H1 (cell line): ENCODE measurements at regions not wholly inside any gene's neighbourhood (a gene's known extent, or its start where the extent isn't known, plus 50 kb on each side); places are given as distances from the start of the nearest gene placed in this dataset.

Experiments used
- CTCF ChIA-PET: fragments of 300-600 bp; sonication (Branson Sonifier 250); formaldehyde crosslinking; loops from one replicate; lab custom pipeline; 2021; ENCODE audit not compliant: partially characterized antibody; lab: Charles Lee
- POLR2A ChIA-PET: fragments of 300-600 bp; sonication (Branson Sonifier 250); formaldehyde crosslinking; loops from one replicate; lab custom pipeline; 2021; ENCODE audit warnings: inconsistent platforms; ENCODE audit not compliant: partially characterized antibody; lab: Charles Lee
- DNase-seq, 2 experiments: peaks; one replicate each; pipeline versions ENCODE4 v3.0.0 to v3.0.0-alpha.2; 2010 to 2022; ENCODE audit warnings: low spot score in 2 of 2, low read depth in 1 of 2, mixed read lengths in 1 of 2
- FAIRE-seq: peaks from 2 replicates; lab custom pipeline; 2011; peaks lifted over from hg19 to GRCh38; lab: Jason Lieb, UNC
- H2AFZ ChIP-seq: 2 replicates; pipeline ENCODE4 v1.8.1; 2012; ENCODE audit warnings: low read length, inconsistent platforms
- H2AK5ac ChIP-seq: 2 replicates; pipeline ENCODE4 v1.6.1; 2013; ENCODE audit warnings: low read depth, low read length
- H2BK120ac ChIP-seq: replicated peaks from 2 replicates; pipeline ENCODE3; 2013; ENCODE audit warnings: low read depth, low read length, inconsistent platforms
- H2BK12ac ChIP-seq: 2 replicates; pipeline ENCODE4 v1.6.1; 2013; ENCODE audit warnings: low read depth, low read length
- H2BK15ac ChIP-seq: 2 replicates; pipeline ENCODE4 v1.6.1; 2013; ENCODE audit warnings: low read length
- H2BK20ac ChIP-seq: 2 replicates; pipeline ENCODE4 v1.6.1; 2013; ENCODE audit warnings: low read length
- H2BK5ac ChIP-seq: 2 replicates; pipeline ENCODE4 v1.6.1; 2013; ENCODE audit warnings: low read depth, low read length
- H3K14ac ChIP-seq: 2 replicates; pipeline ENCODE4 v1.6.1; 2013; ENCODE audit warnings: inconsistent platforms; ENCODE audit not compliant: insufficient read length
- H3K18ac ChIP-seq: 2 replicates; pipeline ENCODE4 v1.6.1; 2013; ENCODE audit warnings: low read length; ENCODE audit errors: extremely low read depth
- H3K23ac ChIP-seq: 2 replicates; pipeline ENCODE4 v1.6.1; 2013; ENCODE audit warnings: inconsistent platforms; ENCODE audit not compliant: insufficient read length
- H3K23me2 ChIP-seq: 2 replicates; pipeline ENCODE4 v1.6.1; 2013; ENCODE audit warnings: low read depth, low read length
- H3K27ac ChIP-seq: 2 replicates; pipeline ENCODE4 v1.6.1; 2011; ENCODE audit warnings: low read depth, low read length, inconsistent platforms
- H3K27me3 ChIP-seq, 4 experiments: replicated peaks in 1 of 4; 1 replicate in 1 of 4; 2 replicates in 3 of 4; pipeline versions ENCODE4 v1.6.1 to v1.8.1; 2011 to 2013; ENCODE audit warnings: low read length in 3 of 4, mild to moderate bottlenecking in 3 of 4, inconsistent platforms in 2 of 4, mixed read lengths in 2 of 4, moderate library complexity in 1 of 4; ENCODE audit not compliant: control insufficient read depth in 3 of 4, insufficient read depth in 3 of 4; ENCODE audit errors: extremely low read depth in 1 of 4
- H3K36me3 ChIP-seq, 4 experiments: 2 replicates each; pipeline versions ENCODE4 v1.6.1 to v1.8.1; 2011 to 2013; ENCODE audit warnings: mild to moderate bottlenecking in 4 of 4, low read length in 3 of 4, moderate library complexity in 2 of 4, control low read depth in 1 of 4, inconsistent platforms in 1 of 4; ENCODE audit not compliant: insufficient read depth in 4 of 4, control insufficient read depth in 2 of 4
- H3K4ac ChIP-seq: replicated peaks from 2 replicates; pipeline ENCODE3; 2013; ENCODE audit warnings: low read length, low read depth, mixed read lengths, inconsistent platforms; ENCODE audit not compliant: insufficient read length
- H3K4me1 ChIP-seq, 4 experiments: replicated peaks in 1 of 4; 1 replicate in 1 of 4; 2 replicates in 3 of 4; pipeline versions ENCODE4 v1.6.1 to v1.8.1; 2011 to 2013; ENCODE audit warnings: low read length in 3 of 4, inconsistent platforms in 2 of 4, mixed read lengths in 1 of 4; ENCODE audit not compliant: insufficient read depth in 4 of 4, control insufficient read depth in 3 of 4
- H3K4me2 ChIP-seq, 2 experiments: 2 replicates each; pipeline versions ENCODE4 v1.6.1 to v1.8.1; 2011 to 2013; ENCODE audit warnings: low read depth in 2 of 2, low read length in 2 of 2, control low read depth in 1 of 2, inconsistent platforms in 1 of 2, mild to moderate bottlenecking in 1 of 2; ENCODE audit not compliant: insufficient read depth in 1 of 2
- H3K4me3 ChIP-seq, 4 experiments: fragments of 200-600, 300-600 bp in 1 of 4; sonication (generic), shearing (Covaris generic), sonication (Bioruptor Twin) in 1 of 4; 2 replicates each; pipeline versions ENCODE4 v1.5.1 to v1.8.1; 2011 to 2016; ENCODE audit warnings: low read length in 4 of 4, low read depth in 3 of 4, control low read depth in 2 of 4, inconsistent platforms in 2 of 4, mild to moderate bottlenecking in 2 of 4, mixed read lengths in 1 of 4, moderate library complexity in 1 of 4; ENCODE audit not compliant: insufficient read depth in 2 of 4; ENCODE audit errors: extremely low read depth in 1 of 4
- H3K56ac ChIP-seq: replicated peaks from 2 replicates; pipeline ENCODE3; 2013; ENCODE audit warnings: low read depth, mild to moderate bottlenecking, mixed read lengths, low read length, inconsistent platforms; ENCODE audit not compliant: insufficient read length
- H3K79me1 ChIP-seq: 2 replicates; pipeline ENCODE4 v1.6.1; 2013; ENCODE audit warnings: low read depth, low read length, control low read depth
- H3K79me2 ChIP-seq, 2 experiments: 2 replicates each; pipeline versions ENCODE4 v1.6.1 to v1.8.1; 2012 to 2013; ENCODE audit warnings: low read length in 2 of 2, mild to moderate bottlenecking in 2 of 2, inconsistent platforms in 1 of 2; ENCODE audit not compliant: insufficient read depth in 2 of 2, control insufficient read depth in 1 of 2
- H3K9ac ChIP-seq, 4 experiments: replicated peaks in 1 of 4; 1 replicate in 1 of 4; 2 replicates in 3 of 4; pipeline versions ENCODE4 v1.6.1 to v1.8.1; 2011 to 2013; ENCODE audit warnings: low read depth in 3 of 4, low read length in 3 of 4, control low read depth in 2 of 4, mild to moderate bottlenecking in 2 of 4, moderate library complexity in 2 of 4, inconsistent platforms in 1 of 4; ENCODE audit errors: extremely low read depth in 1 of 4
- H3K9me3 ChIP-seq, 2 experiments: 2 replicates each; pipeline versions ENCODE4 v1.6.1 to v1.8.1; 2012 to 2013; ENCODE audit warnings: mild to moderate bottlenecking in 2 of 2, moderate library complexity in 2 of 2, control low read depth in 1 of 2, inconsistent platforms in 1 of 2, low read depth in 1 of 2, low read length in 1 of 2, mixed read lengths in 1 of 2; ENCODE audit not compliant: insufficient read depth in 2 of 2
- H4K20me1 ChIP-seq, 2 experiments: replicated peaks in 1 of 2; 2 replicates each; pipeline versions ENCODE3 to v1.8.1; 2011 to 2013; ENCODE audit warnings: inconsistent platforms in 2 of 2, low read length in 2 of 2, mild to moderate bottlenecking in 1 of 2; ENCODE audit not compliant: insufficient read depth in 2 of 2, control insufficient read depth in 1 of 2
- H4K5ac ChIP-seq: 2 replicates; pipeline ENCODE4 v1.6.1; 2013; ENCODE audit warnings: low read length, low read depth, mixed read lengths, inconsistent platforms; ENCODE audit not compliant: insufficient read length
- H4K8ac ChIP-seq: 2 replicates; pipeline ENCODE4 v1.8.0; 2013; ENCODE audit warnings: mild to moderate bottlenecking, moderate library complexity, low read length, inconsistent platforms; ENCODE audit not compliant: insufficient read depth; ENCODE audit errors: extremely low read depth
- H4K91ac ChIP-seq: replicated peaks from 2 replicates; pipeline ENCODE3; 2013; ENCODE audit warnings: low read length, mixed read lengths, inconsistent platforms; ENCODE audit not compliant: insufficient read length
- CHD1 ChIP-seq: IDR thresholded peaks from 2 replicates; pipeline ENCODE4 v1.6.1; 2012; ENCODE audit warnings: low read depth, low read length, improper control_type of control experiment
- FOSL1 ChIP-seq: IDR thresholded peaks from 2 replicates; pipeline ENCODE4 v1.6.1; 2011; ENCODE audit warnings: mild to moderate bottlenecking, low read depth, low read length, moderate library complexity; ENCODE audit not compliant: insufficient read depth
- GABPA ChIP-seq: IDR thresholded peaks from 2 replicates; pipeline ENCODE4 v1.6.1; 2011; ENCODE audit warnings: mild to moderate bottlenecking, low read length, moderate library complexity, borderline replicate concordance; ENCODE audit not compliant: insufficient read depth
- GTF2F1 ChIP-seq: IDR thresholded peaks from 2 replicates; pipeline ENCODE4 v1.6.1; 2012; ENCODE audit warnings: low read depth, low read length, improper control_type of control experiment, borderline replicate concordance
- HDAC6 ChIP-seq: IDR thresholded peaks from one replicate; pipeline ENCODE4 v1.7.1; 2012; ENCODE audit warnings: low read depth, mild to moderate bottlenecking, inconsistent platforms, low read length, moderate library complexity
- KDM1A ChIP-seq: fragments of 200-600, 300-600 bp; sonication (generic); IDR thresholded peaks from 2 replicates; pipeline ENCODE4 v1.7.1; 2016; ENCODE audit warnings: mild to moderate bottlenecking, low read length, borderline replicate concordance
- MAFK ChIP-seq: IDR thresholded peaks from 2 replicates; pipeline ENCODE4 v1.6.1; 2012; ENCODE audit warnings: low read depth, mild to moderate bottlenecking, improper control_type of control experiment, low read length
- NANOG ChIP-seq: IDR thresholded peaks from 2 replicates; pipeline ENCODE4 v1.6.1; 2011; ENCODE audit warnings: low read length, low read depth, mild to moderate bottlenecking, inconsistent platforms; ENCODE audit not compliant: insufficient read depth, poor library complexity, severe bottlenecking
- RBBP5 ChIP-seq: IDR thresholded peaks from 2 replicates; pipeline ENCODE4 v1.7.1; 2012; ENCODE audit warnings: low read depth, mild to moderate bottlenecking, inconsistent platforms, low read length, moderate library complexity, borderline replicate concordance
- SP1 ChIP-seq: IDR thresholded peaks from 2 replicates; pipeline ENCODE4 v1.6.1; 2011; ENCODE audit warnings: low read depth, low read length
- SP4 ChIP-seq: IDR thresholded peaks from 2 replicates; pipeline ENCODE4 v1.6.1; 2012; ENCODE audit warnings: low read length, inconsistent platforms
- TEAD4 ChIP-seq: IDR thresholded peaks from 2 replicates; pipeline ENCODE4 v1.6.1; 2012; ENCODE audit warnings: low read depth, low read length, inconsistent platforms, mixed read lengths
- YY1 ChIP-seq: IDR thresholded peaks from 2 replicates; pipeline ENCODE4 v1.6.1; 2011; ENCODE audit warnings: low read depth, mild to moderate bottlenecking, low read length
- WGBS, 2 experiments: shearing (Covaris generic) in 1 of 2; methylation state at CpG; one replicate each; pipeline versions ENCODE4 v1.1.6 to v1.1.7; 2013 to 2015; ENCODE audit warnings: low lambda C conversion rate in 2 of 2, mixed read lengths in 2 of 2, inconsistent platforms in 1 of 2, low coverage in 1 of 2, missing lambda C conversion rate in 1 of 2; ENCODE audit not compliant: insufficient replicate concordance in 2 of 2, insufficient coverage in 1 of 2, insufficient read length in 1 of 2; ENCODE audit errors: extremely low coverage in 1 of 2, missing lambda C conversion rate in 1 of 2; 5-methylcytosine and 5-hydroxymethylcytosine counted together

- no peak for TF ChIP-seq SP4
- no peak for TF ChIP-seq GABPA
- no peak for TF ChIP-seq RBBP5
- TF ChIP-seq TEAD4 = no peak
- TF ChIP-seq HDAC6 = no peak
- no peak for TF ChIP-seq FOSL1
- no peak for TF ChIP-seq MAFK
- TF ChIP-seq GTF2F1 = no peak
- no peak for TF ChIP-seq NANOG
- no peak for TF ChIP-seq YY1
- no peak for TF ChIP-seq KDM1A
- no peak for TF ChIP-seq CHD1
- TF ChIP-seq SP1 = no peak
- H3K23me2 ChIP-seq = no peaks in the 10 kb centered on the region
- H4K8ac ChIP-seq = no peak overlapping the region
- no peaks in the 10 kb centered on the region for H4K20me1 ChIP-seq
- no peak overlapping the region for H2BK20ac ChIP-seq
- H3K56ac ChIP-seq = no peak overlapping the region
- 97% methylated on average over 3 of the region's 3 CpGs; no CpG with 5 or more reads in 1 of the 2 experiments for WGBS, 2 experiments
- CTCF ChIA-PET = no interaction called here
- H2BK120ac ChIP-seq = no peak overlapping the region
- H3K4me2 ChIP-seq = no peak overlapping the region
- DNase-seq (no peak), FAIRE-seq (no peak)
- H3K27me3 ChIP-seq = no peaks in the 10 kb centered on the region
- POLR2A ChIA-PET = no interaction called here
- no peak overlapping the region for H2BK12ac ChIP-seq
- H3K9me3 ChIP-seq = no peaks in the 10 kb centered on the region
- H3K79me1 ChIP-seq = no peaks in the 10 kb centered on the region
- no peaks in the 10 kb centered on the region for H3K36me3 ChIP-seq
- no peak overlapping the region for H2AFZ ChIP-seq
- H3K14ac ChIP-seq = no peak overlapping the region
- H3K23ac ChIP-seq = no peak overlapping the region
- H3K9ac ChIP-seq = no peak overlapping the region
- H3K4ac ChIP-seq = no peak overlapping the region
- no peak overlapping the region for H2BK15ac ChIP-seq
- no peak overlapping the region for H3K27ac ChIP-seq
- no peak overlapping the region for H2AK5ac ChIP-seq
- no peak overlapping the region for H3K4me3 ChIP-seq
- H3K4me1 ChIP-seq = no peaks in the 10 kb centered on the region; a peak in 1 of 7 replicates
- no peak overlapping the region for H2BK5ac ChIP-seq
- H4K5ac ChIP-seq = no peak overlapping the region
- no peak overlapping the region for H3K18ac ChIP-seq
- H3K79me2 ChIP-seq = no peaks in the 10 kb centered on the region
- H4K91ac ChIP-seq = no peak overlapping the region
Observed at GRCh38 chrX:147737690-147738089, 174.0 kb upstream of the FMR1 start.
